B cell (primary cell): ENCODE measurements at regions not wholly inside any gene's neighbourhood (a gene's known extent, or its start where the extent isn't known, plus 50 kb on each side); places are given as distances from the start of the nearest gene placed in this dataset.

Experiments used
- ATAC-seq: fragments of 200-7000 bp; cut with Tn5 transposase; one replicate; pipeline ENCODE4 v1.10.0; 2021; ENCODE audit warnings: low read depth, mild to moderate bottlenecking, moderate number of reproducible peaks, moderate library complexity
- CTCF ChIA-PET: fragments of 350-600 bp; sonication (Branson Sonifier 250); formaldehyde crosslinking; loops from one replicate; lab custom pipeline; 2021; ENCODE audit warnings: antibody characterized with exemption, inconsistent platforms; lab: Charles Lee
- POLR2A ChIA-PET: fragments of 350-600 bp; sonication (Branson Sonifier 250); formaldehyde crosslinking; loops from one replicate; lab custom pipeline; 2021; ENCODE audit warnings: antibody characterized with exemption; lab: Charles Lee
- DNase-seq: peaks from one replicate; pipeline ENCODE4 v3.0.0; 2013
- H2AFZ ChIP-seq: 2 replicates; pipeline ENCODE4 v1.6.1; 2012; ENCODE audit warnings: mild to moderate bottlenecking, low read depth, low read length; ENCODE audit not compliant: insufficient read depth, poor library complexity, severe bottlenecking
- H3K27ac ChIP-seq, 2 donors: 1 replicate in 1 of 2; 2 replicates in 1 of 2; pipeline ENCODE4 v1.5.1; 2012 to 2013; ENCODE audit warnings: low read length in 2 of 2, mild to moderate bottlenecking in 2 of 2, moderate library complexity in 1 of 2
- H3K27me3 ChIP-seq, 4 experiments: fragments of 200-600 bp in 1 of 4; sonication (generic) in 1 of 4; replicated peaks in 1 of 4; 1 replicate in 2 of 4; 2 replicates in 2 of 4; pipeline versions ENCODE4 v1.6.1 to v1.7.0; 2013 to 2016; ENCODE audit warnings: low read length in 3 of 4, mild to moderate bottlenecking in 2 of 4, mixed read lengths in 1 of 4, moderate library complexity in 1 of 4; ENCODE audit not compliant: insufficient read depth in 4 of 4, control insufficient read depth in 3 of 4; ENCODE audit errors: control extremely low read depth in 1 of 4
- H3K36me3 ChIP-seq, 2 experiments: replicated peaks in 1 of 2; 1 replicate in 1 of 2; 2 replicates in 1 of 2; pipeline versions ENCODE4 v1.6.1 to v1.7.1; 2013; ENCODE audit warnings: low read length in 1 of 2; ENCODE audit not compliant: insufficient read depth in 2 of 2, control insufficient read depth in 1 of 2; ENCODE audit errors: control extremely low read depth in 1 of 2, extremely low read depth in 1 of 2
- H3K4me1 ChIP-seq, 2 donors: fragments of 200-600 bp in 1 of 2; sonication (generic) in 1 of 2; 1 replicate in 1 of 2; 2 replicates in 1 of 2; pipeline versions ENCODE4 v1.5.1 to v1.6.1; 2013 to 2017; ENCODE audit warnings: low read length in 2 of 2; ENCODE audit not compliant: control insufficient read depth in 2 of 2, insufficient read depth in 2 of 2
- H3K4me2 ChIP-seq: replicated peaks from 2 replicates; pipeline ENCODE3; 2012; ENCODE audit warnings: mild to moderate bottlenecking, low read depth, low read length; ENCODE audit not compliant: poor library complexity, severe bottlenecking
- H3K4me3 ChIP-seq, 5 experiments: fragments of 200-600 bp in 1 of 5; sonication (generic) in 1 of 5; 1 replicate in 3 of 5; 2 replicates in 2 of 5; pipeline versions ENCODE4 v1.5.1 to v1.7.0; 2011 to 2016; ENCODE audit warnings: low read length in 4 of 5, mild to moderate bottlenecking in 4 of 5, low read depth in 2 of 5, control low read depth in 1 of 5, moderate library complexity in 1 of 5; ENCODE audit not compliant: insufficient read depth in 1 of 5; ENCODE audit errors: control extremely low read depth in 1 of 5, extremely low read depth in 1 of 5
- H3K79me2 ChIP-seq: fragments of 200-600 bp; sonication (generic); one replicate; pipeline ENCODE4 v1.6.0; 2016; ENCODE audit warnings: low read length; ENCODE audit not compliant: control insufficient read depth, insufficient read depth
- H3K9ac ChIP-seq: fragments of 200-600 bp; sonication (generic); 2 replicates; pipeline ENCODE4 v1.6.1; 2017; ENCODE audit warnings: mild to moderate bottlenecking, low read length, moderate library complexity
- H3K9me3 ChIP-seq, 3 donors: one replicate each; pipeline versions ENCODE4 v1.6.1 to v1.7.1; 2013; ENCODE audit warnings: low read length in 2 of 3; ENCODE audit not compliant: control insufficient read depth in 2 of 3, insufficient read depth in 1 of 3; ENCODE audit errors: control extremely low read depth in 1 of 3
- H4K20me1 ChIP-seq: 2 replicates; pipeline ENCODE4 v1.6.0; 2012; ENCODE audit warnings: mild to moderate bottlenecking, low read length; ENCODE audit not compliant: insufficient read depth, control insufficient read depth, poor library complexity, severe bottlenecking
- H3K27ac Mint-ChIP-seq: one replicate; pipeline ENCODE4 v1.8.0; 2021; ENCODE audit warnings: mixed read lengths
- H3K27me3 Mint-ChIP-seq: one replicate; pipeline ENCODE4 v1.8.0; 2021; ENCODE audit warnings: mixed read lengths
- H3K4me1 Mint-ChIP-seq: one replicate; pipeline ENCODE4 v1.8.0; 2021; ENCODE audit warnings: mixed read lengths
- H3K4me3 Mint-ChIP-seq: one replicate; pipeline ENCODE4 v1.8.0; 2021; ENCODE audit warnings: mixed read lengths
- H3K9me3 Mint-ChIP-seq: one replicate; pipeline ENCODE4 v1.8.0; 2022; ENCODE audit warnings: mixed read lengths; ENCODE audit not compliant: insufficient read depth
- CTCF ChIP-seq: fragments of 200-600 bp; IDR thresholded peaks from one replicate; pipeline ENCODE4 v1.8.0; 2022; ENCODE audit warnings: antibody characterized with exemption, mild to moderate bottlenecking
- EZH2 ChIP-seq: IDR thresholded peaks from 2 replicates; pipeline ENCODE4 v1.6.1; 2012; ENCODE audit warnings: borderline replicate concordance, low read depth, mild to moderate bottlenecking, moderate library complexity, low read length; ENCODE audit not compliant: insufficient read depth, poor library complexity, severe bottlenecking
- WGBS: methylation state at CpG from one replicate; pipeline ENCODE4 v1.1.5; 2013; ENCODE audit warnings: missing lambda C conversion rate; ENCODE audit not compliant: insufficient coverage; 5-methylcytosine and 5-hydroxymethylcytosine counted together
- intact Hi-C: fragments of 100-400 bp; cut with micrococcal nuclease; formaldehyde crosslinking; loops from one replicate; pipeline ENCODE4 v1.10.0; 2022

- H3K4me3 ChIP-seq: no peak overlapping the region
- ChIA-PET CTCF (no interaction called here), POLR2A (no interaction called here)
- H2AFZ ChIP-seq: no peak overlapping the region
- no peak overlapping the region for H3K9ac ChIP-seq
- H3K9me3 ChIP-seq: no peaks in the 10 kb centered on the region
- WGBS: no CpG with 5 or more reads among the region's 1 CpG
- H3K4me1 ChIP-seq: peaks cover 7 to 9% of the 10 kb centered on the region in 2 donors
- Mint-ChIP-seq H3K4me3 (no peak overlapping the region), H3K27me3 (peaks cover 4% of the 10 kb centered on the region), H3K4me1 (peaks cover 12% of the 10 kb centered on the region), H3K9me3 (no peaks in the 10 kb centered on the region), H3K27ac (no peak overlapping the region)
- TF ChIP-seq EZH2: no peak
- TF ChIP-seq CTCF: no peak
- intact Hi-C loops: no loop called here
- H3K27ac ChIP-seq: no peak overlapping the region
- H3K4me2 ChIP-seq: no peak overlapping the region
- no peaks in the 10 kb centered on the region for H3K79me2 ChIP-seq
- no peaks in the 10 kb centered on the region for H4K20me1 ChIP-seq
- no peaks in the 10 kb centered on the region for H3K27me3 ChIP-seq
- DNase-seq (no peak), ATAC-seq (no peak)
- H3K36me3 ChIP-seq: no peaks in the 10 kb centered on the region
These were observed 93.1 kb downstream of the ARL4C start for GRCh38 chr2:234403751-234404150.

GRCh38 chr2:234403074-234403473, 93.8 kb downstream of the ARL4C start:
- Histone ChIP-seq H3K4me3 (no peak overlapping the region), H4K20me1 (no peaks in the 10 kb centered on the region), H3K27me3 (no peaks in the 10 kb centered on the region), H3K79me2 (no peaks in the 10 kb centered on the region), H3K9ac (no peak overlapping the region), H3K36me3 (no peaks in the 10 kb centered on the region), H2AFZ (no peak overlapping the region), H3K9me3 (no peaks in the 10 kb centered on the region), H3K27ac (no peak overlapping the region), H3K4me2 (no peak overlapping the region), H3K4me1 (peaks cover 7 to 9% of the 10 kb centered on the region in 2 donors)
- ChIA-PET POLR2A (no interaction called here), CTCF (interaction anchor here (0.6 kb wide), 1 partner anchor 69 kb away, joined by 3 read pairs; no protein-coding TSS in a partner anchor)
- DNase-seq (no peak), ATAC-seq (no peak)
- H3K4me1 Mint-ChIP-seq: peaks cover 12% of the 10 kb centered on the region
- H3K4me3 Mint-ChIP-seq: no peak overlapping the region
- intact Hi-C loops: no loop called here
- WGBS: 85% methylated on average over 8 of the region's 8 CpGs
- H3K27me3 Mint-ChIP-seq: peaks cover 4% of the 10 kb centered on the region
- H3K27ac Mint-ChIP-seq: no peak overlapping the region
- TF ChIP-seq CTCF (no peak), EZH2 (no peak)
- H3K9me3 Mint-ChIP-seq: no peaks in the 10 kb centered on the region
